ENCODE measurements at regions not wholly inside any gene's neighbourhood (a gene's known extent, or its start where the extent isn't known, plus 50 kb on each side); places are given as distances from the start of the nearest gene placed in this dataset.

DNA sequence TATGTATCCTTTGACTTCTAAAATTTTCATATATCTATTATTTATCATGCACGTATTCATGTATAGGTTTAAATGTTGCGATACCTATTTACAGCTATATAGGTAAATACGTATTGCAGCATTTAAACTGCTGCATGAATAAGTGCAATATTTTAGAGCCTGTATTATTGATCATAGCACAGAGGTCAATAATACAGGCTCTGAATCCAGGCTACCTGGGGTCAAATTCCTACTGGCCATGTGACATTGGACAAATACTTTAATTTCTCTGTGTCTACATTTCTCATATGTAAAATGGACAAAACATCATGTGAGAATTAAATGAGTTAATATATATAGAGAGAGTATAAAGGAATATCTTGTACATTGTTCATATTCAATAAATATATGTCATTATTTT, 352.9 kb upstream of the ROBO2 start:
- no peaks in the 10 kb centered on the region for H3K4me1 ChIP-seq (ENCODE audit: control insufficient read depth, insufficient read depth, low read length)
- H3K27me3 ChIP-seq (ENCODE audit: control insufficient read depth, insufficient read depth, low read length), result no peaks in the 10 kb centered on the region
- no peak overlapping the region for H3K4me3 ChIP-seq (ENCODE audit: low read length)
- H3K27ac ChIP-seq (ENCODE audit: low read length), result no peak overlapping the region
- no peaks in the 10 kb centered on the region for H3K36me3 ChIP-seq (ENCODE audit: control insufficient read depth, insufficient read depth, low read length)
- no peak for DNase-seq (ENCODE audit: low read depth, low spot score)
- WGBS (ENCODE audit: insufficient coverage, insufficient read length), result no CpG with 5 or more reads among the region's 3 CpGs
- no peaks in the 10 kb centered on the region for H3K9me3 ChIP-seq (ENCODE audit: control insufficient read depth, insufficient read depth, low read length)

DNA sequence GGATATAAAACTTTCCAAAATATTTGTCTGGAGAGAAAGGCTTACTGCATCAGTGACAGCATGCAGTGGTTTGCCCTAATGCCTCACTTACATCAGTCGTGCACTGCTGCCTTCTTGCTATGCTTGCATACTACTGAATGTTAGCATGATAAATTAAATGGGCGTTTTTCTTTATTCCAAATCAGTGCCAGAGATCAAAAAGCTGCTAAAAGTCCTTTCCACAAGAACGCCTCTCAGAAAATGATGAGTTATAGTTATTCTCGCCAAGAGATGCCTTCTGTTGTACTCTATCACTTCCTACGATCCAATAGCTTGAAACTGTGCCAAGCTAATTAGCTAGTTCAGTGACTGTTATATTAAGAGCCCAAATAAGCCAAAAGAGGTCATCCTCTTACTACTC, 345.8 kb upstream of the ROBO2 start:
- H3K4me3 ChIP-seq (ENCODE audit: low read length), result no peak overlapping the region
- no peaks in the 10 kb centered on the region for H3K36me3 ChIP-seq (ENCODE audit: control insufficient read depth, insufficient read depth, low read length)
- H3K27ac ChIP-seq (ENCODE audit: low read length), result no peak overlapping the region
- H3K4me1 ChIP-seq (ENCODE audit: control insufficient read depth, insufficient read depth, low read length), result peaks cover 2% of the 10 kb centered on the region; the same call in 1 of the 2 replicates
- WGBS (ENCODE audit: insufficient coverage, insufficient read length), result no CpG with 5 or more reads among the region's 5 CpGs
- H3K9me3 ChIP-seq (ENCODE audit: control insufficient read depth, insufficient read depth, low read length), result no peaks in the 10 kb centered on the region
- no peak for DNase-seq (ENCODE audit: low read depth, low spot score)
- no peaks in the 10 kb centered on the region for H3K27me3 ChIP-seq (ENCODE audit: control insufficient read depth, insufficient read depth, low read length)

DNA sequence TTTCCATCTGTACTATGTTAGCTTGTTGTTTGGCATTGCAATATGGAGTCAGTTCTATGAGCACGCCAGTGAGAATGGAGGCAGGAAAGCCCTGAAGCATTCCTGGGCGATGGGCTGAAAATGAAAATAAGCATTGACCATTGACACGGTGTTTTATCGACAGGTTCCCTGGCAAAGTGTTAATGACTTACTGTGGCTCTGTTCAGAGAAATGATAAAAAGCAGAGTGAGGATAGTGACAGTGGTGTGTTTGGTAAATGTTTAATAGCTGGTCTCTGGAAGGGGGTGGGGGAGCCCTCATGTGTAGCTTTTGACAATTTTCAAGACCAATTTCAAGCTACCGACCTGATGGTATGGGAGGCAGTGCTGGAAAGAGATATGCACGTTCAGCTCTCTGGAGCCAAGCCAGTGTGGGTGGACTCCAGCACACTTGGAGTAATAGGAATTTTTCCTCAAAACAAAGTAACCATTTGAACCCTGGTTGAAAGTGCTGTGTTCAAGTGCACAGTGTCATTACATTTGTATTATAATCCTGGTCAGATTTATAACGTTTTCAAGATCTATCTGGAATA, 341.7 kb upstream of the ROBO2 start:
- no peaks in the 10 kb centered on the region for H3K27me3 ChIP-seq (ENCODE audit: control insufficient read depth, insufficient read depth, low read length)
- H3K4me3 ChIP-seq (ENCODE audit: low read length), result no peak overlapping the region
- no peaks in the 10 kb centered on the region for H3K36me3 ChIP-seq (ENCODE audit: control insufficient read depth, insufficient read depth, low read length)
- no peak overlapping the region for H3K27ac ChIP-seq (ENCODE audit: low read length)
- H3K9me3 ChIP-seq (ENCODE audit: control insufficient read depth, insufficient read depth, low read length), result no peaks in the 10 kb centered on the region
- DNase-seq (ENCODE audit: low read depth, low spot score), result no peak
- WGBS (ENCODE audit: insufficient coverage, insufficient read length), result no CpG with 5 or more reads among the region's 7 CpGs
- H3K4me1 ChIP-seq (ENCODE audit: control insufficient read depth, insufficient read depth, low read length), result peaks cover 2% of the 10 kb centered on the region; the same call in 1 of the 2 replicates

DNA sequence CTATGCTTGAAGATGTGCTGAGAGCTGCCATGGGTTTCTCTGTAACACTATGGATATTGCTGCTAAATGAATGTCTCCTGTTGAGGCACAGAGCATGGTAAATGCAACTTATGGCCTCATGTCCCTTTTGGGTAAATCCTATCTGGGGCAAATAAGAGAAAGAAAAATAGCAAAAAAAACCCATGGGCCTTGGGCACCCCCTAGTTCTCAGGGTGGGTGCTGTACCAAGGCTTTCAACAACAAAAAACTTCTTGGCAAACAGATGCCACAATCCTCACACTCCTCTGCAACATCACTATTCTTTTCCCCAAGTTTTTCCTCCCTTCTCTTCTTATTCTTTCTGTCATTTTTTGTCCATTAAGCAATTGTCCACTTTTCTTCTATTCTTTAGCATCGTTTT, 340.1 kb upstream of the ROBO2 start:
- DNase-seq (ENCODE audit: low read depth, low spot score), result no peak
- H3K4me3 ChIP-seq (ENCODE audit: low read length), result no peak overlapping the region
- no peaks in the 10 kb centered on the region for H3K9me3 ChIP-seq (ENCODE audit: control insufficient read depth, insufficient read depth, low read length)
- H3K4me1 ChIP-seq (ENCODE audit: control insufficient read depth, insufficient read depth, low read length), result peaks cover 2% of the 10 kb centered on the region; the same call in 1 of the 2 replicates
- no peaks in the 10 kb centered on the region for H3K36me3 ChIP-seq (ENCODE audit: control insufficient read depth, insufficient read depth, low read length)
- no peaks in the 10 kb centered on the region for H3K27me3 ChIP-seq (ENCODE audit: control insufficient read depth, insufficient read depth, low read length)
- no peak overlapping the region for H3K27ac ChIP-seq (ENCODE audit: low read length)
- 100% methylated on average over 1 of the region's 1 CpG for WGBS (ENCODE audit: insufficient coverage, insufficient read length)

DNA sequence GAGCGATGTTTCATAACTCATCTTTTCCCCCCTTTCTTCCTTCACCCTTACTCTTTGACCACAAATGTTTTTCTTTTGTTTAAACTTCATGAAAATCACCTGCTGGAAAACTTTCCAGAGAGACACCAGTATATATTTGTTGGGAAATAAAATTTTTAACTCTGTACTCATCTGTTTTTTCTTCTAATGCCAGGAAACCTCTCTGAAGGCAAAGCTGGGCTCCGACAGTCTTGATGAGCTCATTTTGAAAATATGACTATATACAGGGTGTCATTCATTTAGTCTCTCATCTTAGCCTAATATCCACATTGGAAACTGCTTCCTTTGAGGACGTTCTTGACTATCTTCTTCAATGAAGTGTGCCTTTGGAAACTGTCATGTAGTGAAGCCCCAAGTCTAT, 339.6 kb upstream of the ROBO2 start:
- peaks cover 2% of the 10 kb centered on the region; the same call in 1 of the 2 replicates for H3K4me1 ChIP-seq (ENCODE audit: control insufficient read depth, insufficient read depth, low read length)
- H3K27ac ChIP-seq (ENCODE audit: low read length), result no peak overlapping the region
- no peaks in the 10 kb centered on the region for H3K36me3 ChIP-seq (ENCODE audit: control insufficient read depth, insufficient read depth, low read length)
- H3K27me3 ChIP-seq (ENCODE audit: control insufficient read depth, insufficient read depth, low read length), result no peaks in the 10 kb centered on the region
- 100% methylated on average over 1 of the region's 3 CpGs for WGBS (ENCODE audit: insufficient coverage, insufficient read length)
- no peak overlapping the region for H3K4me3 ChIP-seq (ENCODE audit: low read length)
- DNase-seq (ENCODE audit: low read depth, low spot score), result no peak
- H3K9me3 ChIP-seq (ENCODE audit: control insufficient read depth, insufficient read depth, low read length), result no peaks in the 10 kb centered on the region

DNA sequence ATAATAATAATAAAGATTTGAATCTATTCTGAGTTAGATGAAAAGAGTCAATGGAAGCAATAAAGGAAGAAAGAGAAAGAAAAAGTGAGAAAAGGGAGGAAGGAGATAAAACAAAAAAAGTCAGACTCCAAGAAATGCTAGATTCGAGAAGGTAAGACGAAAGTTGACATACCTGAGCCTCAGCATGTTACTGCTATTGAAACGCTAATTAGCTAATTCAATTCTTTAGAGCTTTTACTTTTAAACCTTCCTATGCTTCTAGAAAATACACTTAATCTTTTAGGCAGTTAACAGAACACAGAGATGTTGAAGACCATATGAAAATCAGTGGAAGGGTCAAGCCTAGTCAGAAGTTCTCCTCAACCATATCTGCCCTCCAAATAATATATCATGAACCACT, 337.2 kb upstream of the ROBO2 start:
- no peak overlapping the region for H3K27ac ChIP-seq (ENCODE audit: low read length)
- H3K9me3 ChIP-seq (ENCODE audit: control insufficient read depth, insufficient read depth, low read length), result no peaks in the 10 kb centered on the region
- no peaks in the 10 kb centered on the region for H3K27me3 ChIP-seq (ENCODE audit: control insufficient read depth, insufficient read depth, low read length)
- H3K36me3 ChIP-seq (ENCODE audit: control insufficient read depth, insufficient read depth, low read length), result no peaks in the 10 kb centered on the region
- peaks cover 2% of the 10 kb centered on the region; the same call in 1 of the 2 replicates for H3K4me1 ChIP-seq (ENCODE audit: control insufficient read depth, insufficient read depth, low read length)
- no peak overlapping the region for H3K4me3 ChIP-seq (ENCODE audit: low read length)
- DNase-seq (ENCODE audit: low read depth, low spot score), result no peak
- no CpG with 5 or more reads among the region's 3 CpGs for WGBS (ENCODE audit: insufficient coverage, insufficient read length)

DNA sequence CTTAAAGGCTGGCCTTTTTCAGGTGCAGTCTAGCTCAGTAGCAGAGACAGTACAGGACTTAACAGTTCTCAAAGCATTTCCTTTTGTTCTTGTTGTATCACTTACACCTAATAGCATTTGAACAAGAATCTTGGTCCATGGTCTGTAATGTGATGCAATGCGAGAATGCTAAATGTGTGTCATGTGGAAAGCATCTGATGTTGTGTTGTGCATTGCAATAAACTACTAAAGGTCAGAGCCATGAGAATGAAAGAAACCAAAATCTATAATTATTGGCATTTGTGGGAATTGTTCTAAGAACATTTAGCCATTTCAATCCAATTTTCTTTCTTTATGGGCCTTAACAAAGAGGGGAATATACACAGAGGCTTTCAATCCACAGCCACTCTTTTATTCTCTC, 324.5 kb upstream of the ROBO2 start:
- WGBS (ENCODE audit: insufficient coverage, insufficient read length), result no CpG with 5 or more reads among the region's 1 CpG
- no peak overlapping the region for H3K4me3 ChIP-seq (ENCODE audit: low read length)
- no peaks in the 10 kb centered on the region for H3K36me3 ChIP-seq (ENCODE audit: control insufficient read depth, insufficient read depth, low read length)
- DNase-seq (ENCODE audit: low read depth, low spot score), result no peak
- H3K9me3 ChIP-seq (ENCODE audit: control insufficient read depth, insufficient read depth, low read length), result no peaks in the 10 kb centered on the region; the same call in 1 of the 2 replicates
- H3K27me3 ChIP-seq (ENCODE audit: control insufficient read depth, insufficient read depth, low read length), result no peaks in the 10 kb centered on the region
- H3K27ac ChIP-seq (ENCODE audit: low read length), result no peak overlapping the region
- no peaks in the 10 kb centered on the region for H3K4me1 ChIP-seq (ENCODE audit: control insufficient read depth, insufficient read depth, low read length)

DNA sequence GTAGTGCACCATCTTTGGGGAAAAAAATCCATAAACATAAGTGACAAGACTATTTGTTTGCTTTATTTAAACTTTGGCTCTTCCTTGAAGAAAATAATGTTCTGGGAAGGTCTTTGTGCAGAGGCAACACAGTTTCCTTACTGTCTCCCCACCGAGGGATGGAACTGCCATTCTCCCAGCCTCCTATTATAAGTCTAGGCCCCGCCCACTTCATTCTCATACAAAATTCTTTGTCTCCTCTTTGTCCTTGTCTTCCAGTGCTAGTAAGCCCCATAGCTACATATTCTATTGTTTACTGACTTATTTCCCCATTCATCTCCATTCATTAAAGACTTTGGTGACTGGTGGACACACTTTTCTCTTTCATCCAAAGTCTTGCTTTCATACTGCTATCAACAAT, 316.5 kb upstream of the ROBO2 start:
- no peaks in the 10 kb centered on the region for H3K27me3 ChIP-seq (ENCODE audit: control insufficient read depth, insufficient read depth, low read length)
- WGBS (ENCODE audit: insufficient coverage, insufficient read length), result no CpG with 5 or more reads among the region's 2 CpGs
- DNase-seq (ENCODE audit: low read depth, low spot score), result no peak
- H3K9me3 ChIP-seq (ENCODE audit: control insufficient read depth, insufficient read depth, low read length), result no peaks in the 10 kb centered on the region
- no peaks in the 10 kb centered on the region for H3K4me1 ChIP-seq (ENCODE audit: control insufficient read depth, insufficient read depth, low read length)
- no peak overlapping the region for H3K4me3 ChIP-seq (ENCODE audit: low read length)
- H3K36me3 ChIP-seq (ENCODE audit: control insufficient read depth, insufficient read depth, low read length), result no peaks in the 10 kb centered on the region
- H3K27ac ChIP-seq (ENCODE audit: low read length), result no peak overlapping the region

DNA sequence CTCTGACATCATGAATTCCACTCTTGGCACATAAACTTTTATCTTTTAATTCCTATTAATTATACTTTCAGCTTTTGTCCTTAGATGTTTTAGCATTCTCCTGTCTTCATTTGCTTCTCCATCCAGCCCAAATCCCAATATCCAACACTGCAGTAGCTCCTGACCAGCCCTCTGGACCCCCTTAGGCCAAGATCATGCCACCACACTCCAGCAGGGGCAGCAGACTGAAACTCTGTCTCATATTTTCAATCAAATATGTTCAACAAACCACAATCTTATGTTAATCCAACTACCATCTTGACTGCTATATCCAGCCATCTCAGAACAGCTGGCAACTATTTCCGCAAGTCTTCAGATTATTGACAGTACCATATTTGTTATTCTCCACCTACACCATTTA, 315.8 kb upstream of the ROBO2 start:
- Histone ChIP-seq H3K4me3 (ENCODE audit: low read length) (no peak overlapping the region), H3K27ac (ENCODE audit: low read length) (no peak overlapping the region), H3K9me3 (ENCODE audit: control insufficient read depth, insufficient read depth, low read length) (no peaks in the 10 kb centered on the region), H3K4me1 (ENCODE audit: control insufficient read depth, insufficient read depth, low read length) (no peaks in the 10 kb centered on the region), H3K36me3 (ENCODE audit: control insufficient read depth, insufficient read depth, low read length) (no peaks in the 10 kb centered on the region), H3K27me3 (ENCODE audit: control insufficient read depth, insufficient read depth, low read length) (no peaks in the 10 kb centered on the region)
- DNase-seq (ENCODE audit: low read depth, low spot score), result no peak
- no CpG with 5 or more reads among the region's 1 CpG for WGBS (ENCODE audit: insufficient coverage, insufficient read length)

DNA sequence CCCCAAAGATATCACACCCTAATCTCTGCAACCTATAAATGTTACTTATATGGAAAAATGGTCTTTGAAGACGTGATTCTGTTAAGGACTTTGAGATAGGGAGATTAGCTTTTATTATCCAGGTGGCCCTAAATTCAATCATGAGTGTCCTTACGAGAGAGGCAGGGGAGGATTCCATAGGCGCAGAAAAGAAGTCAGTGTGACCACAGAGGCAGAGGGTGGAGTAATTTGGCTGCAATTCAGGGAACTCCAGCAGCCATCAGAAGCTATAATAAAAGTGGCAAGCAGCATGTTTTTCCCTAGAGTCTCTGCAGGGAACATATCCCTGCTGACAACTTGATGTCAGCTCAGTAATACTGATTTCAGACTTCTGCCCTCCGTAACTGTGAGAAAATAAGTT, 315.2 kb upstream of the ROBO2 start:
- H3K27ac ChIP-seq (ENCODE audit: low read length), result no peak overlapping the region
- H3K9me3 ChIP-seq (ENCODE audit: control insufficient read depth, insufficient read depth, low read length), result no peaks in the 10 kb centered on the region
- no CpG with 5 or more reads among the region's 4 CpGs for WGBS (ENCODE audit: insufficient coverage, insufficient read length)
- H3K36me3 ChIP-seq (ENCODE audit: control insufficient read depth, insufficient read depth, low read length), result no peaks in the 10 kb centered on the region
- no peaks in the 10 kb centered on the region for H3K27me3 ChIP-seq (ENCODE audit: control insufficient read depth, insufficient read depth, low read length)
- H3K4me3 ChIP-seq (ENCODE audit: low read length), result no peak overlapping the region
- no peaks in the 10 kb centered on the region for H3K4me1 ChIP-seq (ENCODE audit: control insufficient read depth, insufficient read depth, low read length)
- DNase-seq (ENCODE audit: low read depth, low spot score), result no peak

DNA sequence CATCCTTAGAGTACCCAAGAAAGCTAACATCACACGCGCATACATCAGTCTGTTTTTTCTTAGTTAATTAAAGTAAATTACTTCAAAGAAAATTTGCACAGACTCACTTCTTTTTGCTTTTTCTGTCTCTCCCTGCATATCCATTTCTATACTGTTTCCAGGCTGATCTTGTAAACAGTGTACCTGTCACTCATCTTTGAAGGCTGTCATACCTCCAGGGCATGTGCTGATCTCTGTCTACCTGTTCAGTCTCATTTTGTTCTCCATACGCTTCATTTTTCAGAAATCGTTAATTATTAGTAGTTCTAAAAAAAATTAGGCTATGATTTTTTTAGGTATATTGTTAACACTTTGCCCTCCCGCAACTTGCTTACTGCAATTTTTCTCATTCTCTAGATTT, 313.9 kb upstream of the ROBO2 start:
- Histone ChIP-seq H3K9me3 (ENCODE audit: control insufficient read depth, insufficient read depth, low read length) (no peaks in the 10 kb centered on the region), H3K4me1 (ENCODE audit: control insufficient read depth, insufficient read depth, low read length) (no peaks in the 10 kb centered on the region), H3K36me3 (ENCODE audit: control insufficient read depth, insufficient read depth, low read length) (no peaks in the 10 kb centered on the region), H3K27me3 (ENCODE audit: control insufficient read depth, insufficient read depth, low read length) (no peaks in the 10 kb centered on the region), H3K4me3 (ENCODE audit: low read length) (no peak overlapping the region), H3K27ac (ENCODE audit: low read length) (no peak overlapping the region)
- DNase-seq (ENCODE audit: low read depth, low spot score), result no peak
- no CpG with 5 or more reads among the region's 5 CpGs for WGBS (ENCODE audit: insufficient coverage, insufficient read length)
